Gastroesophageal sphincter (tissue), 3 donors: ENCODE measurements at regions not wholly inside any gene's neighbourhood (a gene's known extent, or its start where the extent isn't known, plus 50 kb on each side); places are given as distances from the start of the nearest gene placed in this dataset.

ENCODE experiments used
- CTCF ChIP-seq, 4 experiments: fragments of 200-600 bp in 2 of 4; fragments of 450-650 bp in 2 of 4; sonication (generic) in 1 of 4; IDR thresholded peaks; one replicate each; pipeline ENCODE4 v1.5.1; 2017 to 2019; ENCODE audit warnings: antibody characterized with exemption in 4 of 4, mild to moderate bottlenecking in 2 of 4, moderate library complexity in 2 of 4
- EP300 ChIP-seq: sonication (generic); formaldehyde crosslinking; IDR thresholded peaks from one replicate; pipeline ENCODE4 v1.6.1; 2017; ENCODE audit warnings: antibody characterized with exemption, mild to moderate bottlenecking
- POLR2AphosphoS5 ChIP-seq: sonication (generic); formaldehyde crosslinking; IDR thresholded peaks from one replicate; pipeline ENCODE4 v1.6.1; 2017; ENCODE audit warnings: antibody characterized with exemption

GRCh38 chr13:111620586-111620985 is 300.1 kb downstream of the TEX29 start:
- no peak for TF ChIP-seq POLR2AphosphoS5
- no peak for TF ChIP-seq CTCF (IDR thresholded peaks at IDR 0.05)
- TF ChIP-seq EP300: no peak
